HCT116 (cell line): ENCODE measurements at regions not wholly inside any gene's neighbourhood (a gene's known extent, or its start where the extent isn't known, plus 50 kb on each side); places are given as distances from the start of the nearest gene placed in this dataset.

Source experiments
- ATAC-seq: fragments of 200-7000 bp; cut with Tn5 transposase; 2 replicates; pipeline ENCODE4 v1.9.1; 2020; ENCODE audit warnings: mild to moderate bottlenecking, moderate library complexity
- BruUV-seq: library from RNA; stranded (reverse); fragments of 400-500 nt; replicated peaks from 2 replicates; lab custom pipeline; 2021; lab: Mats Ljungman, UMichigan
- CTCF ChIA-PET: fragments of 300-600 bp; sonication (Branson Sonifier 250); formaldehyde crosslinking; loops from one replicate; lab custom pipeline; 2021; ENCODE audit warnings: antibody characterized with exemption; lab: Charles Lee
- POLR2A ChIA-PET: fragments of 300-600, 350-600 bp; sonication (Branson Sonifier 250); formaldehyde crosslinking; loops from one replicate; lab custom pipeline; 2021; ENCODE audit warnings: antibody characterized with exemption; lab: Charles Lee
- RAD21 ChIA-PET, 2 experiments: fragments of 300-600 bp; sonication (Branson Sonifier 250); formaldehyde crosslinking; loops; one replicate each; lab custom pipeline; 2023; ENCODE audit warnings: low total read pairs in 2 of 2; ENCODE audit not compliant: uncharacterized antibody in 2 of 2, unreplicated experiment in 2 of 2, low non-redundant PET in 1 of 2; lab: Charles Lee
- DNase-seq: peaks from one replicate; pipeline ENCODE4 v3.0.0-alpha.2; 2010; ENCODE audit warnings: low read depth, low spot score
- H2AFZ ChIP-seq: fragments of 200-600 bp; shearing (Covaris generic), sonication (generic); 2 replicates; pipeline ENCODE4 v1.6.1; 2017; ENCODE audit warnings: low read depth, mixed run types, mixed read lengths, antibody characterized with exemption, low read length; ENCODE audit not compliant: poor library complexity, severe bottlenecking
- H3K27ac ChIP-seq: 2 replicates; pipeline ENCODE4 v1.5.1; 2012; ENCODE audit warnings: low read depth, low read length
- H3K27me3 ChIP-seq: fragments of 200-600 bp; sonication (generic); 2 replicates; pipeline ENCODE4 v1.6.1; 2016; ENCODE audit warnings: mixed run types, low read length, mixed read lengths; ENCODE audit not compliant: insufficient read depth
- H3K36me3 ChIP-seq, 2 experiments: fragments of 200-500 bp in 1 of 2; fragments of 200-600 bp in 1 of 2; sonication (Bioruptor generic) in 1 of 2; sonication (generic) in 1 of 2; 2 replicates each; pipeline versions ENCODE4 v1.5.1 to v1.6.1; 2014 to 2016; ENCODE audit warnings: low read length in 2 of 2, inconsistent platforms in 1 of 2, mixed read lengths in 1 of 2, mixed run types in 1 of 2; ENCODE audit not compliant: insufficient read depth in 2 of 2, control insufficient read depth in 1 of 2
- H3K4me1 ChIP-seq, 2 experiments: fragments of 200-600 bp in 1 of 2; sonication (generic) in 1 of 2; 2 replicates each; pipeline versions ENCODE4 v1.5.1 to v1.6.1; 2012 to 2017; ENCODE audit warnings: low read length in 2 of 2, inconsistent platforms in 1 of 2, mild to moderate bottlenecking in 1 of 2, mixed read lengths in 1 of 2, mixed run types in 1 of 2, moderate library complexity in 1 of 2; ENCODE audit not compliant: insufficient read depth in 2 of 2, control insufficient read depth in 1 of 2
- H3K4me2 ChIP-seq: fragments of 200-600 bp; sonication (generic); 2 replicates; pipeline ENCODE4 v1.6.1; 2017; ENCODE audit warnings: mixed run types, low read length, mixed read lengths
- H3K4me3 ChIP-seq, 2 experiments: fragments of 200-600 bp in 1 of 2; sonication (generic) in 1 of 2; replicated peaks in 1 of 2; 2 replicates each; pipeline ENCODE4 v1.5.1; 2011 to 2016; ENCODE audit warnings: low read length in 2 of 2, control low read depth in 1 of 2, low read depth in 1 of 2, mild to moderate bottlenecking in 1 of 2, mixed read lengths in 1 of 2, mixed run types in 1 of 2
- H3K79me2 ChIP-seq: fragments of 200-600 bp; sonication (generic); 2 replicates; pipeline ENCODE4 v1.6.1; 2017; ENCODE audit warnings: mild to moderate bottlenecking, mixed run types, low read length, moderate library complexity, mixed read lengths; ENCODE audit not compliant: insufficient read depth
- H3K9ac ChIP-seq: fragments of 200-600 bp; sonication (generic); 2 replicates; pipeline ENCODE4 v1.6.1; 2016; ENCODE audit warnings: low read length, mixed read lengths
- H3K9me2 ChIP-seq: fragments of 200-600 bp; sonication (generic), shearing (Covaris generic); 2 replicates; pipeline ENCODE4 v1.6.1; 2017; ENCODE audit warnings: mixed run types, mild to moderate bottlenecking, moderate library complexity; ENCODE audit not compliant: insufficient read depth
- H3K9me3 ChIP-seq, 2 experiments: fragments of 200-500 bp in 1 of 2; fragments of 200-600 bp in 1 of 2; sonication (Bioruptor generic) in 1 of 2; sonication (generic) in 1 of 2; 2 replicates each; pipeline ENCODE4 v1.6.1; 2014 to 2017; ENCODE audit warnings: low read length in 2 of 2, mixed read lengths in 2 of 2, inconsistent platforms in 1 of 2, low read depth in 1 of 2, mild to moderate bottlenecking in 1 of 2, mixed run types in 1 of 2, moderate library complexity in 1 of 2; ENCODE audit not compliant: control insufficient read depth in 1 of 2, insufficient read depth in 1 of 2
- H4K20me1 ChIP-seq: fragments of 200-600 bp; sonication (generic), shearing (Covaris generic); 2 replicates; pipeline ENCODE4 v1.6.1; 2017; ENCODE audit warnings: mixed run types, mild to moderate bottlenecking, moderate library complexity; ENCODE audit not compliant: insufficient read depth
- CBX3 ChIP-seq: IDR thresholded peaks from 2 replicates; pipeline ENCODE4 v1.6.1; 2012; ENCODE audit warnings: low read depth
- EGR1 ChIP-seq: IDR thresholded peaks from 2 replicates; pipeline ENCODE4 v1.6.1; 2012; ENCODE audit warnings: low read depth
- ELF1 ChIP-seq: IDR thresholded peaks from 2 replicates; pipeline ENCODE4 v1.6.1; 2012; ENCODE audit warnings: low read depth, borderline replicate concordance
- EZH2 ChIP-seq: fragments of 200-600 bp; sonication (generic); IDR thresholded peaks from 2 replicates; pipeline ENCODE4 v1.6.1; 2017; ENCODE audit warnings: antibody characterized with exemption, mixed run types
- EZH2phosphoT487 ChIP-seq: fragments of 200-600 bp; IDR thresholded peaks from 2 replicates; pipeline ENCODE4 v1.6.1; 2018; ENCODE audit warnings: antibody characterized with exemption, borderline replicate concordance
- FOSL1 ChIP-seq: IDR thresholded peaks from 2 replicates; pipeline ENCODE4 v1.6.1; 2012; ENCODE audit warnings: low read depth
- JUND ChIP-seq: IDR thresholded peaks from 2 replicates; pipeline ENCODE4 v1.6.1; 2012
- POLR2A ChIP-seq: IDR thresholded peaks from 2 replicates; pipeline ENCODE4 v1.7.0; 2011; ENCODE audit warnings: borderline replicate concordance; ENCODE audit not compliant: insufficient read depth, insufficient read length; ENCODE audit errors: extremely low read depth
- POLR2AphosphoS5 ChIP-seq: IDR thresholded peaks from 2 replicates; pipeline ENCODE4 v1.6.1; 2011; ENCODE audit warnings: mild to moderate bottlenecking, low read depth, low read length, moderate library complexity
- RAD21 ChIP-seq: IDR thresholded peaks from 2 replicates; pipeline ENCODE4 v1.6.1; 2012; ENCODE audit warnings: low read depth, mild to moderate bottlenecking
- REST ChIP-seq: IDR thresholded peaks from 2 replicates; pipeline ENCODE4 v1.6.1; 2012; ENCODE audit warnings: low read depth
- SIN3A ChIP-seq: IDR thresholded peaks from 2 replicates; pipeline ENCODE4 v1.6.1; 2012; ENCODE audit warnings: low read depth
- SP1 ChIP-seq: IDR thresholded peaks from 2 replicates; pipeline ENCODE4 v1.6.1; 2012; ENCODE audit warnings: low read depth
- SRF ChIP-seq: IDR thresholded peaks from 2 replicates; pipeline ENCODE4 v1.6.1; 2012; ENCODE audit warnings: low read depth
- TCF7L2 ChIP-seq: IDR thresholded peaks from 2 replicates; pipeline ENCODE4 v1.7.0; 2011; ENCODE audit warnings: borderline replicate concordance, inconsistent platforms; ENCODE audit not compliant: insufficient read depth, insufficient read length; ENCODE audit errors: extremely low read depth
- ZBTB33 ChIP-seq: IDR thresholded peaks from 2 replicates; pipeline ENCODE4 v1.6.1; 2011; ENCODE audit warnings: mild to moderate bottlenecking, low read length, moderate library complexity; ENCODE audit not compliant: insufficient replicate concordance; ENCODE audit errors: extremely low read depth
- ZFX ChIP-seq: fragments of 450-650 bp; IDR thresholded peaks from 2 replicates; pipeline ENCODE4 v1.6.1; 2017
- intact Hi-C: fragments of 100-400 bp; cut with micrococcal nuclease; formaldehyde crosslinking; loops from 2 replicates; pipeline ENCODE4 v1.10.0; 2022
- TF ChIP-seq, protein P1 (sequence below): IDR thresholded peaks from 2 replicates; pipeline ENCODE4 v1.6.1; 2012
- TF ChIP-seq, protein P2 (sequence below), 3 experiments: fragments of 200-600 bp in 1 of 3; sonication (generic) in 1 of 3; IDR thresholded peaks in 2 of 3; conservative IDR thresholded peaks in 1 of 3; 2 replicates each; pipeline ENCODE4 v1.5.1; 2012 to 2017; ENCODE audit warnings: low read depth in 2 of 3, low read length in 2 of 3, antibody characterized with exemption in 1 of 3, borderline replicate concordance in 1 of 3, control low read depth in 1 of 3, mild to moderate bottlenecking in 1 of 3, mixed read lengths in 1 of 3, mixed run types in 1 of 3, moderate library complexity in 1 of 3; ENCODE audit not compliant: insufficient read depth in 1 of 3

GRCh38 chr5:173705512-173706044, 89.1 kb upstream of the BOD1 start:
- H3K9me3 ChIP-seq: no peaks in the 10 kb centered on the region
- no peaks in the 10 kb centered on the region for H4K20me1 ChIP-seq
- no peaks in the 10 kb centered on the region for H3K9me2 ChIP-seq
- no peak overlapping the region for H3K4me3 ChIP-seq
- DNase-seq (no peak), ATAC-seq (no peak)
- H3K36me3 ChIP-seq: no peaks in the 10 kb centered on the region
- TF ChIP-seq REST (no peak), SIN3A (no peak), EZH2 (no peak), ZBTB33 (no peak), POLR2A (no peak), CBX3 (no peak), JUND (no peak), EGR1 (no peak), ZFX (no peak), SP1 (no peak), ELF1 (no peak), POLR2AphosphoS5 (no peak), RAD21 (no peak), SRF (no peak), FOSL1 (no peak), TCF7L2 (no peak), EZH2phosphoT487 (no peak)
- TF ChIP-seq, protein P1, sequence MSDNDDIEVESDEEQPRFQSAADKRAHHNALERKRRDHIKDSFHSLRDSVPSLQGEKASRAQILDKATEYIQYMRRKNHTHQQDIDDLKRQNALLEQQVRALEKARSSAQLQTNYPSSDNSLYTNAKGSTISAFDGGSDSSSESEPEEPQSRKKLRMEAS: no peak
- TF ChIP-seq, protein P2, sequence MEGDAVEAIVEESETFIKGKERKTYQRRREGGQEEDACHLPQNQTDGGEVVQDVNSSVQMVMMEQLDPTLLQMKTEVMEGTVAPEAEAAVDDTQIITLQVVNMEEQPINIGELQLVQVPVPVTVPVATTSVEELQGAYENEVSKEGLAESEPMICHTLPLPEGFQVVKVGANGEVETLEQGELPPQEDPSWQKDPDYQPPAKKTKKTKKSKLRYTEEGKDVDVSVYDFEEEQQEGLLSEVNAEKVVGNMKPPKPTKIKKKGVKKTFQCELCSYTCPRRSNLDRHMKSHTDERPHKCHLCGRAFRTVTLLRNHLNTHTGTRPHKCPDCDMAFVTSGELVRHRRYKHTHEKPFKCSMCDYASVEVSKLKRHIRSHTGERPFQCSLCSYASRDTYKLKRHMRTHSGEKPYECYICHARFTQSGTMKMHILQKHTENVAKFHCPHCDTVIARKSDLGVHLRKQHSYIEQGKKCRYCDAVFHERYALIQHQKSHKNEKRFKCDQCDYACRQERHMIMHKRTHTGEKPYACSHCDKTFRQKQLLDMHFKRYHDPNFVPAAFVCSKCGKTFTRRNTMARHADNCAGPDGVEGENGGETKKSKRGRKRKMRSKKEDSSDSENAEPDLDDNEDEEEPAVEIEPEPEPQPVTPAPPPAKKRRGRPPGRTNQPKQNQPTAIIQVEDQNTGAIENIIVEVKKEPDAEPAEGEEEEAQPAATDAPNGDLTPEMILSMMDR (IDR thresholded peaks at IDR 0.05 in 2 of 3, conservative IDR thresholded peaks at IDR 0.05 in 1 of 3; ENCODE audit: borderline replicate concordance in 1 of 3, insufficient read depth in 1 of 3, low read depth in 2 of 3, low read length in 2 of 3): no peak
- H3K79me2 ChIP-seq: no peaks in the 10 kb centered on the region
- H3K4me2 ChIP-seq: no peak overlapping the region
- intact Hi-C loops: no loop called here
- no peaks in the 10 kb centered on the region for H3K27me3 ChIP-seq
- no peaks in the 10 kb centered on the region for H3K4me1 ChIP-seq
- CTCF ChIA-PET: no interaction called here
- no peak overlapping the region for H3K27ac ChIP-seq
- no peak overlapping the region for H2AFZ ChIP-seq
- no peak overlapping the region for H3K9ac ChIP-seq
- RAD21 ChIA-PET: no interaction called here
- BruUV-seq: no TSS peak
- POLR2A ChIA-PET: no interaction called here
